ENCODE measurements at regions not wholly inside any gene's neighbourhood (a gene's known extent, or its start where the extent isn't known, plus 50 kb on each side); places are given as distances from the start of the nearest gene placed in this dataset.
"Not testable (repeated sequence)": the region's sequence is repeated elsewhere in the genome, so short reads cannot be mapped to it uniquely, and the experiment has no call there.

- DNase-seq (ENCODE audit: low read depth) = peak; percentile 2
Observed at GRCh38 chr2:84373391-84373790, 85.7 kb downstream of the SUCLG1 start.

GRCh38 chr2:84362541-84362940 is 96.5 kb downstream of the SUCLG1 start:
- no peak for DNase-seq (ENCODE audit: low read depth)

- peak; percentile 1 for DNase-seq (ENCODE audit: low read depth)
Observed at GRCh38 chr2:84338069-84338468, 121.0 kb downstream of the SUCLG1 start.

GRCh38 chr2:84327645-84328249 is 131.3 kb downstream of the SUCLG1 start:
- DNase-seq (ENCODE audit: low read depth) = no peak

- DNase-seq (ENCODE audit: low read depth) = no peak
Observed at GRCh38 chr2:84326831-84327432, 132.1 kb downstream of the SUCLG1 start.

GRCh38 chr2:84323890-84324289 is 135.2 kb downstream of the SUCLG1 start:
- no peak for DNase-seq (ENCODE audit: low read depth)

GRCh38 chr2:84320940-84321339 is 138.1 kb downstream of the SUCLG1 start:
- no peak for DNase-seq (ENCODE audit: low read depth)

GRCh38 chr2:84319581-84319980 is 139.5 kb downstream of the SUCLG1 start:
- DNase-seq (ENCODE audit: low read depth) = no peak

GRCh38 chr2:84317135-84317534 is 141.9 kb downstream of the SUCLG1 start:
- DNase-seq (ENCODE audit: low read depth) = no peak

- peak; percentile 63 for DNase-seq (ENCODE audit: low read depth)
Observed at GRCh38 chr2:84314901-84315330, 144.2 kb downstream of the SUCLG1 start.

- no peak for DNase-seq (ENCODE audit: low read depth)
Observed at GRCh38 chr2:84314250-84314649, 144.8 kb downstream of the SUCLG1 start.

GRCh38 chr2:84309281-84309680 is 149.8 kb downstream of the SUCLG1 start:
- no peak for DNase-seq (ENCODE audit: low read depth)

- DNase-seq (ENCODE audit: low read depth) = no peak
Observed at GRCh38 chr2:84306361-84306760, 152.7 kb downstream of the SUCLG1 start.

GRCh38 chr2:84302513-84303412 is 156.3 kb downstream of the SUCLG1 start:
- DNase-seq (ENCODE audit: low read depth) = peak; percentile 44

- DNase-seq (ENCODE audit: low read depth) = no peak
Observed at GRCh38 chr2:84301717-84302116, 157.4 kb downstream of the SUCLG1 start.

- no peak for DNase-seq (ENCODE audit: low read depth)
Observed at GRCh38 chr2:84300696-84301029, 158.4 kb downstream of the SUCLG1 start.

GRCh38 chr2:84300001-84300695 is 158.9 kb downstream of the SUCLG1 start:
- not testable (repeated sequence) for DNase-seq (ENCODE audit: low read depth)

GRCh38 chr2:84299211-84299775 is 159.8 kb downstream of the SUCLG1 start:
- no peak for DNase-seq (ENCODE audit: low read depth)

GRCh38 chr2:84297155-84297554 is 161.9 kb downstream of the SUCLG1 start:
- DNase-seq (ENCODE audit: low read depth) = peak; percentile 54

- no peak for DNase-seq (ENCODE audit: low read depth)
Observed at GRCh38 chr2:84293791-84294380, 165.2 kb downstream of the SUCLG1 start.

- DNase-seq (ENCODE audit: low read depth) = no peak
Observed at GRCh38 chr2:84292545-84292944, 166.5 kb downstream of the SUCLG1 start.

GRCh38 chr2:84290537-84290936 is 168.5 kb downstream of the SUCLG1 start:
- DNase-seq (ENCODE audit: low read depth) = no peak

All from M059J (cell line).